ENCODE measurements at regions not wholly inside any gene's neighbourhood (a gene's known extent, or its start where the extent isn't known, plus 50 kb on each side); places are given as distances from the start of the nearest gene placed in this dataset.

GRCh38 chr2:176413786-176414185, 144.5 kb downstream of the MTX2 start:
- TF ChIP-seq CTCF (IDR thresholded peaks at IDR 0.05; ENCODE audit: low read depth, low read length, missing control alignments), result no peak
- H3K4me3 ChIP-seq (ENCODE audit: low read depth, low read length), result no peak overlapping the region
- DNase-seq (ENCODE audit: low read depth), result no peak
- in situ Hi-C loops (cut with HindIII; ENCODE audit: low sequenced_read_pairs), result no loop called here

- TF ChIP-seq CTCF (IDR thresholded peaks at IDR 0.05; ENCODE audit: low read depth, low read length, missing control alignments), result no peak
- no peak overlapping the region for H3K4me3 ChIP-seq (ENCODE audit: low read depth, low read length)
- DNase-seq (ENCODE audit: low read depth), result no peak
- in situ Hi-C loops (cut with HindIII; ENCODE audit: low sequenced_read_pairs), result no loop called here
Observed at GRCh38 chr2:176414641-176415040, 145.4 kb downstream of the MTX2 start.

- TF ChIP-seq CTCF (IDR thresholded peaks at IDR 0.05; ENCODE audit: low read depth, low read length, missing control alignments), result no peak
- H3K4me3 ChIP-seq (ENCODE audit: low read depth, low read length), result no peak overlapping the region
- in situ Hi-C loops (cut with HindIII; ENCODE audit: low sequenced_read_pairs), result no loop called here
- no peak for DNase-seq (ENCODE audit: low read depth)
Observed at GRCh38 chr2:176415174-176415895, 146.1 kb downstream of the MTX2 start.

- no peak overlapping the region for H3K4me3 ChIP-seq (ENCODE audit: low read depth, low read length)
- no peak for DNase-seq (ENCODE audit: low read depth)
- TF ChIP-seq CTCF (IDR thresholded peaks at IDR 0.05; ENCODE audit: low read depth, low read length, missing control alignments), result no peak
- in situ Hi-C loops (cut with HindIII; ENCODE audit: low sequenced_read_pairs), result no loop called here
Observed at GRCh38 chr2:176415937-176416499, 146.8 kb downstream of the MTX2 start.

GRCh38 chr2:176418768-176419167, 149.5 kb downstream of the MTX2 start:
- TF ChIP-seq CTCF (IDR thresholded peaks at IDR 0.05; ENCODE audit: low read depth, low read length, missing control alignments), result no peak
- in situ Hi-C loops (cut with HindIII; ENCODE audit: low sequenced_read_pairs), result no loop called here
- no peak for DNase-seq (ENCODE audit: low read depth)
- H3K4me3 ChIP-seq (ENCODE audit: low read depth, low read length), result no peak overlapping the region

GRCh38 chr2:176419591-176420071, 150.4 kb downstream of the MTX2 start:
- DNase-seq (ENCODE audit: low read depth), result no peak
- no peak overlapping the region for H3K4me3 ChIP-seq (ENCODE audit: low read depth, low read length)
- in situ Hi-C loops (cut with HindIII; ENCODE audit: low sequenced_read_pairs), result no loop called here
- no peak for TF ChIP-seq CTCF (IDR thresholded peaks at IDR 0.05; ENCODE audit: low read depth, low read length, missing control alignments)

Data from astrocyte of the cerebellum (primary cell).